ENCODE measurements at regions not wholly inside any gene's neighbourhood (a gene's known extent, or its start where the extent isn't known, plus 50 kb on each side); places are given as distances from the start of the nearest gene placed in this dataset.

GRCh38 chr2:176556373-176556772 lies 287.1 kb downstream of the MTX2 start:
- H3K27me3 ChIP-seq (ENCODE audit: control insufficient read depth in 1 of 2, insufficient read depth in 2 of 2, low read length in 2 of 2) = peaks cover 0 to 25% of the 10 kb centered on the region in 2 experiments; a peak in 3 of 5 replicates
- BruUV-seq (replicated peaks) = no TSS peak
- no peak for ATAC-seq
- 0% methylated on average over 2 of the region's 2 CpGs for WGBS (ENCODE audit: low lambda C conversion rate)
- no peaks in the 10 kb centered on the region for H3K36me3 ChIP-seq (replicated peaks in 1 of 2; ENCODE audit: control insufficient read depth in 1 of 2, insufficient read depth in 2 of 2, low read length in 2 of 2)
- H2AFZ ChIP-seq (ENCODE audit: low read length) = no peak overlapping the region
- ChIA-PET CTCF (ENCODE audit: low intra/inter-chr PET ratio, low total read pairs) (no interaction called here), POLR2A (no interaction called here)
- in situ Hi-C loops (cut with HindIII; ENCODE audit: extremely low pct_ligation_motif_present, low pct_unique_long_range_greater_than_20kb) (no loop called here), intact Hi-C loops (cut with micrococcal nuclease; ENCODE audit: unreplicated experiment) (no loop called here)
- no peaks in the 10 kb centered on the region for H4K20me1 ChIP-seq (ENCODE audit: insufficient read depth, low read length)
- H3K4me2 ChIP-seq (ENCODE audit: low read depth, low read length) = no peak overlapping the region
- FAIRE-seq = no peak
- no peaks in the 10 kb centered on the region for H3K9me3 ChIP-seq (ENCODE audit: low read length)
- no peak overlapping the region for H3K9ac ChIP-seq (ENCODE audit: insufficient read depth, low read depth, low read length)
- H3K4me1 ChIP-seq (ENCODE audit: insufficient read depth, low read length) = peaks cover 10% of the 10 kb centered on the region
- no peaks in the 10 kb centered on the region for H3K79me2 ChIP-seq (ENCODE audit: insufficient read depth, low read length)
- no peak for TF ChIP-seq FOXP4 (CRISPR knock-in tag; IDR thresholded peaks at IDR 0.05)
- TF ChIP-seq WIZ (CRISPR knock-in tag; IDR thresholded peaks at IDR 0.05) = no peak
- no peak for TF ChIP-seq SNAPC2 (CRISPR knock-in tag; IDR thresholded peaks at IDR 0.05)
- TF ChIP-seq PHB2 (IDR thresholded peaks at IDR 0.05; ENCODE audit: partially characterized antibody) = no peak
- TF ChIP-seq ETV6 (CRISPR knock-in tag; conservative IDR thresholded peaks at IDR 0.05) = no peak
- no peak for TF ChIP-seq DR1 (CRISPR knock-in tag; IDR thresholded peaks at IDR 0.05)
- no peak for TF ChIP-seq RBM22 (optimal IDR thresholded peaks at IDR 0.05; ENCODE audit: low read length)
- no peak for TF ChIP-seq IRF1 (CRISPR knock-in tag; IDR thresholded peaks at IDR 0.05; ENCODE audit: low read depth)
- no peak for TF ChIP-seq TFAP4 (IDR thresholded peaks at IDR 0.05; ENCODE audit: borderline replicate concordance, low read depth)
- no peak for TF ChIP-seq SATB2 (CRISPR knock-in tag; IDR thresholded peaks at IDR 0.05)
- TF ChIP-seq HINFP (CRISPR knock-in tag; IDR thresholded peaks at IDR 0.05; ENCODE audit: low read depth) = no peak
- TF ChIP-seq PAXIP1 (CRISPR knock-in tag; conservative IDR thresholded peaks at IDR 0.05) = no peak
- no peak for TF ChIP-seq TOPORS (CRISPR knock-in tag; IDR thresholded peaks at IDR 0.05)
- no peak overlapping the region for H3K4me3 ChIP-seq (replicated peaks in 1 of 3; ENCODE audit: insufficient read depth in 1 of 3, low read depth in 2 of 3, low read length in 3 of 3)
- no peak overlapping the region for H3K27ac ChIP-seq (ENCODE audit: extremely low read length, insufficient read depth, low read length)
- DNase-seq (ENCODE audit: low spot score) = no peak

Data from HepG2 (cell line).